OCI-LY7 (cell line): ENCODE measurements at regions not wholly inside any gene's neighbourhood (a gene's known extent, or its start where the extent isn't known, plus 50 kb on each side); places are given as distances from the start of the nearest gene placed in this dataset.
"Not testable (repeated sequence)": the region's sequence is repeated elsewhere in the genome, so short reads cannot be mapped to it uniquely, and the experiment has no call there.

ENCODE experiments used
- BruUV-seq: library from RNA; stranded (reverse); fragments of 400-500 nt; replicated peaks from 2 replicates; lab custom pipeline; 2021; lab: Mats Ljungman, UMichigan
- CTCF ChIA-PET: fragments of 300-600 bp; sonication (Branson Sonifier 250); formaldehyde crosslinking; loops from one replicate; lab custom pipeline; 2022; ENCODE audit warnings: antibody characterized with exemption; ENCODE audit not compliant: unreplicated experiment; lab: Charles Lee
- POLR2A ChIA-PET: fragments of 300-600 bp; sonication (Branson Sonifier 250); formaldehyde crosslinking; loops from one replicate; lab custom pipeline; 2022; ENCODE audit warnings: antibody characterized with exemption; lab: Charles Lee
- DNase-seq: peaks from one replicate; pipeline ENCODE4 v3.0.0-alpha.2; 2015; ENCODE audit warnings: low spot score
- H2AFZ ChIP-seq: fragments of 200-600 bp; sonication (generic), shearing (Covaris generic); 2 replicates; pipeline ENCODE4 v1.6.1; 2014; ENCODE audit warnings: mild to moderate bottlenecking, antibody characterized with exemption, low read length, moderate library complexity
- H3K27ac ChIP-seq: fragments of 200-600 bp; sonication (generic); 2 replicates; pipeline ENCODE4 v1.5.1; 2014; ENCODE audit warnings: mixed run types, low read depth, mild to moderate bottlenecking, moderate library complexity, low read length, inconsistent platforms; ENCODE audit not compliant: poor library complexity, severe bottlenecking
- H3K36me3 ChIP-seq: fragments of 200-600 bp; sonication (generic); 2 replicates; pipeline ENCODE4 v1.6.1; 2014; ENCODE audit warnings: mild to moderate bottlenecking, antibody characterized with exemption, low read length, moderate library complexity, mixed read lengths; ENCODE audit not compliant: insufficient read depth
- H3K4me1 ChIP-seq: fragments of 200-600 bp; sonication (generic); 2 replicates; pipeline ENCODE4 v1.5.1; 2014; ENCODE audit warnings: mild to moderate bottlenecking, low read length; ENCODE audit not compliant: insufficient read depth, poor library complexity, severe bottlenecking
- H3K4me2 ChIP-seq: fragments of 200-600 bp; sonication (generic); 2 replicates; pipeline ENCODE4 v1.6.1; 2014; ENCODE audit warnings: mild to moderate bottlenecking, low read length
- H3K4me3 ChIP-seq: fragments of 200-600 bp; sonication (generic); 2 replicates; pipeline ENCODE4 v1.5.1; 2014; ENCODE audit warnings: mild to moderate bottlenecking, low read depth, low read length; ENCODE audit not compliant: poor library complexity, severe bottlenecking
- H3K79me2 ChIP-seq: fragments of 200-600 bp; sonication (generic); 2 replicates; pipeline ENCODE4 v1.6.1; 2016; ENCODE audit warnings: low read depth, mild to moderate bottlenecking, low read length, moderate library complexity, mixed read lengths; ENCODE audit not compliant: insufficient read depth
- H3K9me2 ChIP-seq: fragments of 200-600 bp; sonication (generic); 2 replicates; pipeline ENCODE4 v1.6.1; 2016; ENCODE audit warnings: mild to moderate bottlenecking, low read length, mixed read lengths; ENCODE audit not compliant: insufficient read depth
- H3K9me3 ChIP-seq: fragments of 200-600 bp; sonication (generic); 2 replicates; pipeline ENCODE4 v1.6.1; 2014; ENCODE audit warnings: mild to moderate bottlenecking, mixed run types, low read length, mixed read lengths
- H4K20me1 ChIP-seq: fragments of 200-600 bp; sonication (generic); 2 replicates; pipeline ENCODE4 v1.6.1; 2014; ENCODE audit warnings: mild to moderate bottlenecking, antibody characterized with exemption, low read length, moderate library complexity, mixed read lengths; ENCODE audit not compliant: insufficient read depth
- CTCF ChIP-seq: fragments of 200-600 bp; sonication (generic); conservative IDR thresholded peaks from 2 replicates; pipeline ENCODE4 v1.5.1; 2014; ENCODE audit warnings: mild to moderate bottlenecking, antibody characterized with exemption, low read length, moderate library complexity, mixed read lengths
- EZH2phosphoT487 ChIP-seq: fragments of 200-600 bp; sonication (generic); IDR thresholded peaks from 2 replicates; pipeline ENCODE4 v1.6.1; 2018; ENCODE audit warnings: low read depth, borderline replicate concordance, mild to moderate bottlenecking, mixed run types, antibody characterized with exemption, low read length, moderate library complexity, mixed read lengths
- intact Hi-C: fragments of 100-400 bp; cut with micrococcal nuclease; formaldehyde crosslinking; loops from one replicate; pipeline ENCODE4 v1.10.0; 2022; ENCODE audit not compliant: unreplicated experiment

DNA sequence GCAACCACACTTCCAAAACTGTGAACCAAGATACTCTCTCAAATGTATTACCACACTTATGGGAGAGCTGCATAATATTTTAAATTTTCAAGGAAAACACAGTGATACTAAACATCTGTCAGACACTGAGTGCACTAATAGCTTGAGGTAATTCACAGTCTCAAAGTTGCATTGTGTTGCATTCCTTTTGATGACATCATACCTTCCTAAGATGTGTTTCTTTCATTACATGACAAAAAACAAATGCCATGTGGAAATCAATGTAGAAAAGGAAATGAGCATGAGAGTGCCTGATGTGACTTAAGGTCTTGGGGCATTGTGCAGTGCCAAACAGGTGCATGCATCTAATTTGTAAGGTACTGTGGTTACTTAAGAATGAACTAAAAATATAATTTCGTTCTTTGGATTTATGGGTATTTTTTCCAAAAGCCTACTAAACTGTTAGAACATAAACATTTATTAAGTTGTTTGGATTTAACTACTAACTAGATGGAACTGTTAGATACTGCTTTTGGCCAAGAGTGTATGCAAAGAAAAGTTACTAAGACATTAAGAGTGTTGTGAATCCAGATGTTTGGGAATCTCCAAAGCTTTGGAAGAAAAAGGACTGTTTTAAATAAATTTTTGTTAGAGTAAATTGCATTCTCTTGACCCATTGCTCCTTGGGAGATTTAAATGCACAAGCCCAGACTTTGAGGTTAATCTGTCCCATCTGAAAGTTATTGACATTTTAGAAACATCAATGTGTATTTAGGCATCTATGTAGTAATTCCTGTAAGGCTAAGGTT is 496.2 kb upstream of the SEMA3D start:
- BruUV-seq: no TSS peak
- DNase-seq: no peak
- Histone ChIP-seq H3K79me2 (no peaks in the 10 kb centered on the region), H3K4me2 (no peak overlapping the region), H3K36me3 (no peaks in the 10 kb centered on the region), H4K20me1 (no peaks in the 10 kb centered on the region), H3K4me3 (no peak overlapping the region), H3K27ac (no peak overlapping the region), H3K4me1 (no peaks in the 10 kb centered on the region), H2AFZ (no peak overlapping the region), H3K9me3 (no peaks in the 10 kb centered on the region), H3K9me2 (no peaks in the 10 kb centered on the region)
- intact Hi-C loops: no loop called here
- TF ChIP-seq EZH2phosphoT487 (no peak), CTCF (no peak)
- POLR2A ChIA-PET: no interaction called here
- CTCF ChIA-PET: no interaction called here

- Histone ChIP-seq H4K20me1 (no peaks in the 10 kb centered on the region), H3K27ac (no peak overlapping the region), H3K36me3 (no peaks in the 10 kb centered on the region), H3K9me3 (no peaks in the 10 kb centered on the region), H3K4me3 (no peak overlapping the region), H2AFZ (no peak overlapping the region), H3K4me1 (no peaks in the 10 kb centered on the region), H3K9me2 (no peaks in the 10 kb centered on the region), H3K79me2 (no peaks in the 10 kb centered on the region), H3K4me2 (no peak overlapping the region)
- no peak for DNase-seq
- TF ChIP-seq CTCF: no peak
- TF ChIP-seq EZH2phosphoT487: no peak
- CTCF ChIA-PET: no interaction called here
- BruUV-seq: no TSS peak
- intact Hi-C loops: no loop called here
- POLR2A ChIA-PET: no interaction called here
Measured at GRCh38 chr7:85681241-85681640, 494.4 kb upstream of the SEMA3D start.

- H4K20me1 ChIP-seq, H3K9me3 ChIP-seq, H3K4me2 ChIP-seq, H3K4me3 ChIP-seq, H3K36me3 ChIP-seq, BruUV-seq, CTCF ChIA-PET, DNase-seq, H3K4me1 ChIP-seq, H3K9me2 ChIP-seq, intact Hi-C loops, H2AFZ ChIP-seq, H3K27ac ChIP-seq, H3K79me2 ChIP-seq, POLR2A ChIA-PET: not testable (repeated sequence)
Measured at GRCh38 chr7:85675093-85675492, 488.2 kb upstream of the SEMA3D start.
